ENCODE measurements at regions not wholly inside any gene's neighbourhood (a gene's known extent, or its start where the extent isn't known, plus 50 kb on each side); places are given as distances from the start of the nearest gene placed in this dataset.

DNA sequence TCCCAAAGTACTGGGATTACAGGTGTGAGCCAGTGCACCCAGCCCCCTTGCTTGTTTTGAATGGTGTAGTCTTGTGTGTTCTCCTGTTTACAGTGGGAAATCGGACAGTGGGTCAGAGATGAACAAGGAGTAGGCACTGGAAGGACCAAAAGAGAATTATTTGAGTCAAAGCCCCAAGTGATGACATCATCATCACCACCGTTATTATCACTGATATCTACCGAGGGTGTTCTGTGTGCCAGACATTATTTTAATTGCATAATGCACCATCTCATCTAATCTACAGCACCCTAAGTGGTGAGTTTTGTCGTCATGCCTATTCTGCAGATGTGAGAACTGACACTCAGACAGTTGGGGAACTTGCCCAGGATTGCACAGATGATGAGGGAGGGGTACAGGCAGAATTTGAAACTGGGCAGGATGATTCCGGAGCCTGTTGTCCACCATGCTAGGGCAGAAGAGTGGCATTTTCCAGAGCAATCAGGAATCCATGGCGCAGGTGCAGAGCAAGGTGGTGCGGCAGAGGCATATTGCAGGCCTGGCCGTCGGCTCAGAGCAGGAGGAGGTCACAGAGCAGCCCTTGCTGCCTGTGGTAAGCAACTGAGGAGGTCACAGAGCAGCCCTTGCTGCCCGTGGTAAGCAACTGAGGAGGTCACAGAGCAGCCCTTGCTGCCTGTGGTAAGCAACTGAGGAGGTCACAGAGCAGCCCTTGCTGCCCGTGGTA is 137.0 kb upstream of the HDAC4 start:
- DNase-seq (ENCODE audit: low read depth in 2 of 2), result no peak

DNA sequence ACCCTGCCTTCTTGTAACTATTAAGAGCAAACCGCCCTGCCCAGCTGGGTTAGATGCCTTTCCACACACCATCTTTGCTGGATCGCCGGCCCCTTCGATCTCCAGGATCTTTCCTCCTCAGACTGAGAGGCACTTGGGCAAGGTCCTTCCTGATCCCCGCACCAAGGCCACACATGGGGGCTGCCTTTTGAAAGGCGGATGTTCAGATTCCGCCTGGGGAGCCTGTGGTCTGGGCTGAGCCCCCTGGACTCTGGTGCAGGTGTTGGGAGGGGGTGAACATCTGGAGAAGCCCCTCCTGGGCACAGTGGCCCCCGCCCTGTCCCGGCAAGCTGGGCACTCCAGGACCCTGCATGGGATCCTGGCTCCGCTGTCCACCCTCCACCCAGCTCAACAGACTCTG is 135.4 kb upstream of the HDAC4 start:
- no peak for DNase-seq (ENCODE audit: low read depth in 2 of 2)

- no peak for DNase-seq (ENCODE audit: low read depth in 2 of 2)
These were observed 134.8 kb upstream of the HDAC4 start for GRCh38 chr2:239535413-239536144.

GRCh38 chr2:239534581-239535412 is 134.0 kb upstream of the HDAC4 start:
- no peak for DNase-seq (ENCODE audit: low read depth in 2 of 2)

GRCh38 chr2:239533569-239534316 is 132.9 kb upstream of the HDAC4 start:
- no peak for DNase-seq (ENCODE audit: low read depth in 2 of 2)

DNA sequence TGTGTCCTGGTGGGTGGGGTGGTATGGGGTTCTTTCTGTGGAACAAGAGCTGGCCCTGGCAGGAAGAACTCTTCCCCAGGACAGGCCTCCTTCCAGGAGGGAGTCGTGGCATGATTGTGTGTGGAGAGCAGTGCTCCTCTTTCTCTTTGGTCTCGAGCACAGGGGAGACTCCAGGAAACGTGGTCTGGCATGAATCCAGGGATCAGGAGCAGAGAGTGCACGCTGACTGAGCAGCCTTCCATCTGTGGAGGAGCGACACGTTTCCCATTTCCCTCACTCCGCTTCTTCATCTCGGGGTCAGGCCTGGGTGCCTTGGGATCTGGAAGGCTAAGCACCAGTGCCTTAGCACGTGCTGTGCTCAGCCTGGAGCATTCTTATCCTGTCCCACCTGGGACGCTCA is 132.0 kb upstream of the HDAC4 start:
- DNase-seq (ENCODE audit: low read depth in 2 of 2), result no peak

DNA sequence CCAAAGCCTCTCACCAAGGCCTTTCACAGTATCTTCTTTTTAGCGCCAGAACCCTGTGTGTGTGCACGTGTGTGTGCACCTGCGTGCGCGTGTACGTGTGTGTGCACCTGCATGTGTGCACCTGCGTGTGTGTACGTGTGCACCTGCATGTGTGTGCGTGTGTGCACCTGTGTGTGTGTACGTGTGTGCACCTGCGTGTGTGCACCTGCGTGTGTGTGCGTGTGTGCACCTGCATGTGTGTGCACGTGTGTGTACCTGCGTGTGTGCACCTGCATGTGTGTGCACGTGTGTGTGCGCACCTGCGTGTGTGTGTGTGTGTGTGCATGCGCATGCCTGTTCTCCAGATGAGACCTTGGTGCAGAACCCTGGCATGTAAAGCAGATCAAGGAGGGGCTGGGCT is 131.4 kb upstream of the HDAC4 start:
- no peak for DNase-seq (ENCODE audit: low read depth in 2 of 2)

GRCh38 chr2:239531456-239532241 is 130.8 kb upstream of the HDAC4 start:
- no peak for DNase-seq (ENCODE audit: low read depth in 2 of 2)

- no peak for DNase-seq (ENCODE audit: low read depth in 2 of 2)
These were observed 130.0 kb upstream of the HDAC4 start for GRCh38 chr2:239530749-239531316.

GRCh38 chr2:239529313-239530015 is 128.6 kb upstream of the HDAC4 start:
- no peak for DNase-seq (ENCODE audit: low read depth in 2 of 2)

DNA sequence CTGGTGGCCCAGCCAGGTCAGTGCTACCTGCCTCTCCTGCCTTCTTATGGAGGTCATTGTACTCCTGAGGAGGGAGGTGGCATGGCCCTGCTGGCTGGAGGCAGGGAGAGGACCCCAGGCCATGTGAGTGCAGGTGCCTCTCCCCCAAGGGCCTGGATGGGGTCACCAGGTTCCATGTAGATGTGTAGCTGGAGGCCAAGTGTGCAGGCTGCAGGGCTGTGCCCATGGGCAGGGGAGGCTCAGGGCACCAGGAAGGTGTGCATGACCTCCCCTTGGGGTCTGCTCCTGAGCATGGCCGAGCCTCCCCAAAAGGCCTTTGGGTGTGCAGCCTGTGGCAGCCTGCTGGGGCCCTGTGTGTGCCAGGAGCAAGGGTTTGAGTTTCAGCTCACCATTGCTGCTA is 128.1 kb upstream of the HDAC4 start:
- DNase-seq (ENCODE audit: low read depth in 2 of 2), result no peak

- no peak for DNase-seq (ENCODE audit: low read depth in 2 of 2)
These were observed 127.3 kb upstream of the HDAC4 start for GRCh38 chr2:239528146-239528545.

DNA sequence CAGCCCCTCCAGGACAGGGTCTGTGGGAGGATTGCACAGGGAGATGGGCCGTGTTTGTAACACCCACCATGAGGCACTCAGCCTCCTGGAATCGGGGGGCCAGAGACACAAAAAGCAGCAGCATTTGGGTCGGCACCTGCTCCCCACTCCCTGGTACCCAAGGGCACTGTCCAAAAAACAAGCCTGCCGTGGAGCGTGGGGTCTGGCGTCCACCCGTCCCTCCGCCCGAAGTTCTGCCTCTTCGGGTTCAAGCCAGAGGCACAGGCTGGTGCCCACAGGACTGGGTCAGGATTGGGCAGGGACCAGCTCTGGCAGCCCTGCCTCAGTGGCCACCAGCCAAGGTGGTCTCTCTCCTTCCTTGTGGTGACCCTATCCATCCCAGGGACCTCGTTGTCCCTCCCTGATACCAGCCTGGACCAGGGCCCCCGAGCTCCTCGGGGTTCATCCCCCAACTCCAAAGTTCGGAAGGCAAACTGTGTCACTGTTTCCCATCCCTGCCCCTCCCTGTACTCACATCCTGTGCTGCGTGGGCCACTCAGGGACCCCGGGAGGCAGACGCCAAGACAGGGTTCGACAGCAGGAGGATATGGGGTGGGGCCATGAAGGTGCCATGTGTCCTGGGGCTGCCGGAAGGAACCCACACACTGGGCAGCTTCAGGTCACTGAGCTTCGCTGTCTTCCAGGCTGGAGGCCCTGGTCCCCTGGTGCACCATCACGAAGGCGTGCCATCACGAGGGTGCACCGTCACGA is 126.0 kb upstream of the HDAC4 start:
- DNase-seq (ENCODE audit: low read depth in 2 of 2), result no peak

DNA sequence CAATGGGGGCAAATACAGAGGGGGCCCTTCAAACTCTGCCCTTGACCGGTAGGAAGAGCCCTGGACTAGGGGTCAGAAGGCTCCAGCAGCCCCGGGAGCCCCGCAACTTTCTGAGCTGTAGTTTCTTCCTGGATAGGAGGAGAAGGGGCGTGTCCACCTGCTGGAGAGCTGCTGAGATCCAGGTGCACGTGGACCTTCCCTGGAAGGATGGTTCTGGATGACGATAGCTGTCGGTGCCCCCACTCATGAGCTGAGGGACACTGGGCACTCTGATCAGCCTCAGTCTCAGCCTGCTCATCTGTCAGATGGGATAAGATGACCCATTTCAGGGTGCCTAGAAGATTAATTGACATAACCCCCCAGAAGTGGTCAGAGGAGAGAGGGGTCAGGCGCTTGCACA is 125.2 kb upstream of the HDAC4 start:
- no peak for DNase-seq (ENCODE audit: low read depth in 2 of 2)

DNA sequence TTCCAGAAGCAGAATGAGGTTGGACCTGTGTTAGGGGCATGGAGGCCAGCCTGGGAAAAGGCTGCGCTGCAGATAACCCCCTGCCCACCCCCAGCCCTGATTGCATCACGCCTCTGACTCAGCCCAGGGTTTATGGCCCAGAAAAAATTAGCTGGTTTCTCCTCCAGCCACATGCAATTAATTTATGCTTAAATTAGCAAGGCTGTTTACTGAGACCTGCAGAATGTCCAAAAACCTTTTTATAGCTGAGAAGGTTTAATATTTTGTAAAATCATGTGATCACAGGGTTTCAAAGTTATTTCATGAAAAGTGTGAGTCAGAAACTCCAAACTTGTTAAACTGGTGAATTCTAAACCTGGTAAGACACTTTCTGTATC is 123.1 kb upstream of the HDAC4 start:
- DNase-seq (ENCODE audit: low read depth in 2 of 2), result no peak

DNA sequence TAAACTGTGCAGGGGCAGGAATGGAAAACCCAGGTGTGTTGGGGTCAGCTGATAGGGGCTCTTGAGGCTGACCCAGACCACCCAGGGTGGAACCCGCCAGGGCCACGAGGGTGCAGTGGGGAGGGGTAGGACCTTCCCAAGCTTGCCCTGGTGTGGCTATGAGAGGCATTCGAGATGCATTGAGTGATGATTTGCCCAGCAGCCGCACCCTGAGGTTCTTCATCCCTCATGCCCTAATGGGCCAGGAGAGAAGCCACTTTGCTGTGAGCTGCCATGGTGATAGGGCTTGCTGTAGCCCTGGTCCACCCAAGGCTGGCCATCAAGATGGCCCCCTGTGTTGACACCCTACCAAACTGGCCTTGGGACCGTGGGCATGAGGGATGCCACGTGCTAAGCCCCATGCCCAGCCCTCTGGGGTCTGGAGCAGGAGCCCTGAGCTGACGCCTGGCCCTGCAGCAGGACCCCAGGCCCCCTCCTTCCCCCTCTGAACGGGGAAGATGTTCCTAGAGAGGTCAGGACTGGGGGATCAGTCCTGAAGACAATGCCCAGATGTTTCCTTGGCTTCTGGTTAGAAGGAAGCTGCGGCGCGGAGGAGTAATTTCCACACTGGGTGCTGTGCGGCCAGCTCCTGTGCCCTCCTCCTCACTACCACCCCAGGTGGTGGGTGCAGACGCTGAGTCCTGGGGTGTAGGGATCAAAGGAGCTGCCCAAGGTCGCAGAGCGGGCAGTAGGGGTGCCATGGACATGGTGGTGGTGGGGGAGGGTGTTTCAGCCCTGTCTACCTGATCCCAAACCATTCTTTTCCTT is 122.5 kb upstream of the HDAC4 start:
- no peak for DNase-seq (ENCODE audit: low read depth in 2 of 2)

DNA sequence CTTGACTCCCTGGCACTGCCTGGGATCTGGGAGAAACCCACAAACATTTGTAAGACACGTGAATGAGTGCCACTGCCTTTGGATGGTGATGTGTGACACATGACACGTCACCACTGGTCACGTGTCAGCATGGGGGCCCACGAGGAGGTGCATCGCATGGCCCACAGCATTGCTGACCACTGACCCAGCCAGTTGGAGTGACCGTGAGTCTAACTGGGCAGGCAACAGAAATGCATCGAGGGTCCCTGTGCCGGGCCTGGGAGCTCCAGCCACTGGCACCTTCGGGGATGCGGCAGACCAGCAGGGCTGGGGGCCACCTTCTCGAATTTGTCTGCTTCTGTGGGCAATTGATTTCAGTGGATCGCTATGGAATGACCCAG is 121.9 kb upstream of the HDAC4 start:
- no peak for DNase-seq (ENCODE audit: low read depth in 2 of 2)

GRCh38 chr2:239522002-239522739 is 121.4 kb upstream of the HDAC4 start:
- DNase-seq (ENCODE audit: low read depth in 2 of 2), result no peak

All from fibroblast of skin of left biceps (primary cell).